ENCODE measurements at regions not wholly inside any gene's neighbourhood (a gene's known extent, or its start where the extent isn't known, plus 50 kb on each side); places are given as distances from the start of the nearest gene placed in this dataset.

DNA sequence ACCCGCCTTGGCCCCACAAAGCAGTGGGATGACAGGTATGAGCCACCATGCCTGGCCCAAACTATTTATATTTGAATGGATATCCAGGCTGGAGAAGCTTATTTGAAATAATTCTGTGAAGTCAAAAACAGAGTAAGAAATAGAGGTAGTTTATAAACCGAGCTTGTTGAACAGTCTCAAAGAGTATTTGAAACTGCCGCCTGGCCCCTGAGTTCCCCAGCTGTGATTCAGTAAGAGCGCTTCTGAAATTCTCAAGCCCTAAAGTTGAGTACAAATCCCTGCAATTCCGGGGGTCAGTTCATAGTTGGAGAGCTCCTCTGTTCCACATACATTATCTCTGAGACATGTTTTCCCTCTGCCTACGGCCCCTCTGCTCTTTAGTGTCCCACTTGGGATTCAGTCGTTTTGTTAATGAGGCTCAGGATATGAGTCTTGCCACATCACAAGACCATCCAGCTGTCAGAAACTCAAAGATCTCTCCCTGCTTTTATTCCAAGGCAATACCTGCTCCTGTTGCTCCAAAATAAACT lies 127.8 kb downstream of the SOD2 start:
- TF ChIP-seq, protein P1, sequence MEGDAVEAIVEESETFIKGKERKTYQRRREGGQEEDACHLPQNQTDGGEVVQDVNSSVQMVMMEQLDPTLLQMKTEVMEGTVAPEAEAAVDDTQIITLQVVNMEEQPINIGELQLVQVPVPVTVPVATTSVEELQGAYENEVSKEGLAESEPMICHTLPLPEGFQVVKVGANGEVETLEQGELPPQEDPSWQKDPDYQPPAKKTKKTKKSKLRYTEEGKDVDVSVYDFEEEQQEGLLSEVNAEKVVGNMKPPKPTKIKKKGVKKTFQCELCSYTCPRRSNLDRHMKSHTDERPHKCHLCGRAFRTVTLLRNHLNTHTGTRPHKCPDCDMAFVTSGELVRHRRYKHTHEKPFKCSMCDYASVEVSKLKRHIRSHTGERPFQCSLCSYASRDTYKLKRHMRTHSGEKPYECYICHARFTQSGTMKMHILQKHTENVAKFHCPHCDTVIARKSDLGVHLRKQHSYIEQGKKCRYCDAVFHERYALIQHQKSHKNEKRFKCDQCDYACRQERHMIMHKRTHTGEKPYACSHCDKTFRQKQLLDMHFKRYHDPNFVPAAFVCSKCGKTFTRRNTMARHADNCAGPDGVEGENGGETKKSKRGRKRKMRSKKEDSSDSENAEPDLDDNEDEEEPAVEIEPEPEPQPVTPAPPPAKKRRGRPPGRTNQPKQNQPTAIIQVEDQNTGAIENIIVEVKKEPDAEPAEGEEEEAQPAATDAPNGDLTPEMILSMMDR (IDR thresholded peaks at IDR 0.05; ENCODE audit: poor library complexity), result no peak
- DNase-seq (ENCODE audit: low spot score), result no peak
- H3K4me1 ChIP-seq (ENCODE audit: insufficient read depth), result no peaks in the 10 kb centered on the region

DNA sequence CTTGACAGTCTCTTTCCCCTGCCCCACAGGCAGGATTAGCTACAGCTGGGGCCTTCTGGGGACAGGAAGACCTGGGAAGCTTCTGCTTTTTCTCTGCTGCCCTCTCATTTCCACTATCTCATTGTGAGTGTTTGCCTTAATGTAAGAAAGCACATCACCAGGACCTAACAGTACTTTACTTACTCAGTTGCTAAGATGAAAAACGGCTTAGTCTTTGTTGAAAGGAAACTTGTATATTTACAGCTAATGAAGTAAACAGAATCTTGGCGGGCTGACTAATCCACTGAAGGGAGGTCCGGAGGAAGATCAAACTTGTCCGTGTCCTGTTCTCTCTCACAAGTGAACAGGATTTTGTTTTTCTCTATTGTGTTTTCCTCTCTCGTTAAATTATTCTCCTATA lies 128.6 kb downstream of the SOD2 start:
- no peaks in the 10 kb centered on the region for H3K79me2 ChIP-seq
- no peak overlapping the region for H3K4me2 ChIP-seq
- no peaks in the 10 kb centered on the region for H3K9me3 ChIP-seq (ENCODE audit: low read depth)
- 50% methylated on average over 5 of the region's 5 CpGs for WGBS (ENCODE audit: low lambda C conversion rate, missing lambda C conversion rate)
- H3K4me3 ChIP-seq, result no peak overlapping the region
- no peak for TF ChIP-seq EZH2 (IDR thresholded peaks at IDR 0.05; ENCODE audit: borderline replicate concordance)
- H3K27me3 ChIP-seq, result no peaks in the 10 kb centered on the region
- H3K36me3 ChIP-seq (replicated peaks; ENCODE audit: insufficient read depth, low read depth), result no peaks in the 10 kb centered on the region
- no peak for DNase-seq (ENCODE audit: low spot score)
- H3K4me1 ChIP-seq (ENCODE audit: insufficient read depth), result no peaks in the 10 kb centered on the region
- H3K9me2 ChIP-seq (replicated peaks; ENCODE audit: insufficient read depth), result no peaks in the 10 kb centered on the region
- no peak overlapping the region for H3K27ac ChIP-seq
- H2AFZ ChIP-seq, result no peak overlapping the region
- H4K20me1 ChIP-seq (ENCODE audit: insufficient read depth, poor library complexity, severe bottlenecking), result no peaks in the 10 kb centered on the region

More for the DNA sequence above, 127.8 kb downstream of the SOD2 start:
- no peaks in the 10 kb centered on the region for H3K9me3 ChIP-seq (ENCODE audit: low read depth)
- no peaks in the 10 kb centered on the region for H3K36me3 ChIP-seq (replicated peaks; ENCODE audit: insufficient read depth, low read depth)
- WGBS (ENCODE audit: low lambda C conversion rate, missing lambda C conversion rate), result 64% methylated on average over 7 of the region's 7 CpGs
- no peak overlapping the region for H2AFZ ChIP-seq
- H3K9me2 ChIP-seq (replicated peaks; ENCODE audit: insufficient read depth), result no peaks in the 10 kb centered on the region
- H3K4me3 ChIP-seq, result no peak overlapping the region
- H3K27ac ChIP-seq, result no peak overlapping the region
- no peaks in the 10 kb centered on the region for H3K79me2 ChIP-seq
- H4K20me1 ChIP-seq (ENCODE audit: insufficient read depth, poor library complexity, severe bottlenecking), result no peaks in the 10 kb centered on the region
- no peaks in the 10 kb centered on the region for H3K27me3 ChIP-seq
- H3K4me2 ChIP-seq, result no peak overlapping the region

DNA sequence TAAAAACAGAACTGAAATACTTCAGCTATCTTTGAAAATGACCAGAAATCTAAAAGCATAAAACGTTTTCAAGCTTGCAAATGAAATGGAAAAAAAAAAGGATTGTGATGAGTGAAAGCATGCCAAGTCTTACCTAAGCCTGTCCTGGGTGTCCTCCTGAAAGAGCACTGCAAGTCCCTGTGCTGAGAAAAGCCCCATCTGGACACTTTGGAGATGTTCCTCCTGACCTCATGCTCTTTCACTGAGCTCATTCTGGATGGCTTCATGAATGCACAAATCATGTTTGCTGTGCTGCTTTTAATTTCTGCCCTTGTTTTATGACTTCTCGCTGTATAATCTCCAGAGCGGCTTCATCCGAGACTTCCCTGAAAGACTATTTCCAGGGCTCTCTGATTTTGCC lies 136.0 kb downstream of the SOD2 start:
- H3K9me3 ChIP-seq (ENCODE audit: low read depth), result no peaks in the 10 kb centered on the region
- no peak overlapping the region for H3K4me2 ChIP-seq
- no peak for TF ChIP-seq EZH2phosphoT487 (IDR thresholded peaks at IDR 0.05; ENCODE audit: low read depth, severe bottlenecking, unreplicated experiment)
- no peak for TF ChIP-seq EZH2 (IDR thresholded peaks at IDR 0.05; ENCODE audit: borderline replicate concordance)
- TF ChIP-seq, protein P1 (IDR thresholded peaks at IDR 0.05; ENCODE audit: poor library complexity), result no peak
- no peaks in the 10 kb centered on the region for H3K79me2 ChIP-seq
- no peak overlapping the region for H2AFZ ChIP-seq
- H3K27me3 ChIP-seq, result peaks cover 8% of the 10 kb centered on the region
- no peak for DNase-seq (ENCODE audit: low spot score)
- no peaks in the 10 kb centered on the region for H3K9me2 ChIP-seq (replicated peaks; ENCODE audit: insufficient read depth)
- no peaks in the 10 kb centered on the region for H4K20me1 ChIP-seq (ENCODE audit: insufficient read depth, poor library complexity, severe bottlenecking)
- H3K27ac ChIP-seq, result no peak overlapping the region
- H3K4me3 ChIP-seq, result no peak overlapping the region
- 75% methylated on average over 4 of the region's 4 CpGs for WGBS (ENCODE audit: low lambda C conversion rate, missing lambda C conversion rate)
- H3K36me3 ChIP-seq (replicated peaks; ENCODE audit: insufficient read depth, low read depth), result no peaks in the 10 kb centered on the region
- H3K4me1 ChIP-seq (ENCODE audit: insufficient read depth), result no peaks in the 10 kb centered on the region

DNA sequence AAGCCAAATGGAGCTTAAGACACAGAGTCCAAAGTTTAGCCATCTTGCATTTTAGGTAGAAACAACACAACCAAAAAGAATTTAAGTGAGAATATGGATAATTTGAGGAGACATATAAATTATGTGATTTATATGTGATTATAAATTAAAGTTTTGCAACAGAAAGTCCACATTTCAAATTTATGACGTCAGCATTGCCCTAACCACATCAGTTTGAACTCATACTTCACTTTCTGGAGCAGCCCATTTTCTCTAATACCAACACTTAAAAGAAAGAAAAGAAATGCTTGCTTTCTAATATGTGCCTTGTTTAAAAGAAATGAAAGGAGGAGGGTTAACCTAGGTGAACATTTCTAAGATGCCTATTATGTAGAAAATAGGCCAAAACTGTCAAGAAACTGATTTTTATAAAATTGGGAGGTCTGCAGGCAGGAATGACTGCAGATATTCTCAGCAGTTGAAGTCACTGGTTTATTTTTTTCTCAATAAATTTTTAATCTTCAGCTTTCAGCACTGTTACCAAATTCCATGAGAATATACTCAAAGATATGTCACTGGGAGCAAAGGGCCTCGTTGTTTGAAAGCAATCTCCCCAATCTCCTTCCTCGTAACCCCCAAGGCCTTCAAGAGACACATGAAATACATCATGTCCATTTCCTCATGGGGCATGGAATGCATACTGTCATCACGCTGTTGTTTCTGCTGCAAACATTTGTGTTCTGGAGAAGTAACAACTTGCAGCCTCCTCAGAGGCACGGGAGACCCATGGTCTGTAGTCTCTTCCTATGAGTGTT lies 137.8 kb downstream of the SOD2 start:
- no peak overlapping the region for H3K4me2 ChIP-seq
- peaks cover 11% of the 10 kb centered on the region for H3K27me3 ChIP-seq
- H3K9me3 ChIP-seq (ENCODE audit: low read depth), result no peaks in the 10 kb centered on the region
- H3K36me3 ChIP-seq (replicated peaks; ENCODE audit: insufficient read depth, low read depth), result no peaks in the 10 kb centered on the region
- no peaks in the 10 kb centered on the region for H3K4me1 ChIP-seq (ENCODE audit: insufficient read depth)
- TF ChIP-seq, protein P1 (IDR thresholded peaks at IDR 0.05; ENCODE audit: poor library complexity), result no peak
- TF ChIP-seq EZH2 (IDR thresholded peaks at IDR 0.05; ENCODE audit: borderline replicate concordance) (no peak), EZH2phosphoT487 (IDR thresholded peaks at IDR 0.05; ENCODE audit: low read depth, severe bottlenecking, unreplicated experiment) (no peak)
- no peak for DNase-seq (ENCODE audit: low spot score)
- H3K4me3 ChIP-seq, result no peak overlapping the region
- no peaks in the 10 kb centered on the region for H4K20me1 ChIP-seq (ENCODE audit: insufficient read depth, poor library complexity, severe bottlenecking)
- no peak overlapping the region for H2AFZ ChIP-seq
- H3K79me2 ChIP-seq, result no peaks in the 10 kb centered on the region
- H3K9me2 ChIP-seq (replicated peaks; ENCODE audit: insufficient read depth), result no peaks in the 10 kb centered on the region
- H3K27ac ChIP-seq, result no peak overlapping the region
- 69% methylated on average over 5 of the region's 5 CpGs for WGBS (ENCODE audit: low lambda C conversion rate, missing lambda C conversion rate)

All from hepatocyte (in vitro differentiated cells).